Caco-2 (cell line): ENCODE measurements at regions not wholly inside any gene's neighbourhood (a gene's known extent, or its start where the extent isn't known, plus 50 kb on each side); places are given as distances from the start of the nearest gene placed in this dataset.
A peak's percentile ranks its signal among the peaks of the same experiment; 100 is the strongest.

ENCODE experiments used
- BruUV-seq: library from RNA; stranded (reverse); fragments of 400-500 nt; replicated peaks from 2 replicates; lab custom pipeline; 2021; lab: Mats Ljungman, UMichigan
- CTCF ChIA-PET: fragments of 300-600 bp; sonication (Branson Sonifier 250); formaldehyde crosslinking; loops from one replicate; lab custom pipeline; 2022; ENCODE audit warnings: antibody characterized with exemption; lab: Charles Lee
- POLR2A ChIA-PET: fragments of 300-600 bp; sonication (Branson Sonifier 250); formaldehyde crosslinking; loops from one replicate; lab custom pipeline; 2022; ENCODE audit warnings: antibody characterized with exemption; lab: Charles Lee
- DNase-seq, 2 experiments: peaks; one replicate each; pipeline versions ENCODE4 v3.0.0 to v3.0.0-alpha.2; 2020 to 2022
- H3K27me3 ChIP-seq: replicated peaks from 2 replicates; pipeline ENCODE4 v1.6.0; 2011; ENCODE audit warnings: low read length; ENCODE audit not compliant: control insufficient read depth, insufficient read depth
- H3K36me3 ChIP-seq: 2 replicates; pipeline ENCODE4 v1.5.1; 2011; ENCODE audit warnings: low read length; ENCODE audit not compliant: control insufficient read depth, insufficient read depth
- H3K4me1 ChIP-seq: fragments of 250-450 bp; sonication (Bioruptor Pico); 2 replicates; pipeline ENCODE4 v1.5.1; 2020; ENCODE audit warnings: mild to moderate bottlenecking
- H3K4me3 ChIP-seq: 2 replicates; pipeline ENCODE4 v1.5.1; 2011; ENCODE audit warnings: low read depth, mild to moderate bottlenecking, control low read depth, low read length
- H3K9me3 ChIP-seq: fragments of 250-450 bp; sonication (Bioruptor Pico); 2 replicates; pipeline ENCODE4 v1.5.1; 2020; ENCODE audit warnings: mild to moderate bottlenecking, moderate library complexity
- H3K27ac Mint-ChIP-seq: one replicate; pipeline ENCODE4 v1.8.0; 2022; ENCODE audit warnings: mixed read lengths; ENCODE audit not compliant: unreplicated experiment
- H3K27me3 Mint-ChIP-seq: one replicate; pipeline ENCODE4 v1.8.0; 2022; ENCODE audit warnings: mixed read lengths; ENCODE audit not compliant: insufficient read depth, unreplicated experiment
- H3K36me3 Mint-ChIP-seq: one replicate; pipeline ENCODE4 v1.8.0; 2022; ENCODE audit warnings: mild to moderate bottlenecking, mixed read lengths; ENCODE audit not compliant: insufficient read depth, unreplicated experiment
- H3K4me1 Mint-ChIP-seq: one replicate; pipeline ENCODE4 v1.8.0; 2022; ENCODE audit warnings: low read depth, mixed read lengths; ENCODE audit not compliant: unreplicated experiment
- H3K4me3 Mint-ChIP-seq: one replicate; pipeline ENCODE4 v1.8.0; 2022; ENCODE audit warnings: mild to moderate bottlenecking, moderate library complexity, mixed read lengths; ENCODE audit not compliant: unreplicated experiment
- H3K9me3 Mint-ChIP-seq: one replicate; pipeline ENCODE4 v1.8.0; 2022; ENCODE audit warnings: mixed read lengths; ENCODE audit not compliant: unreplicated experiment
- intact Hi-C: fragments of 100-400 bp; cut with micrococcal nuclease; formaldehyde crosslinking; loops from one replicate; pipeline ENCODE4 v1.10.0; 2022; ENCODE audit not compliant: unreplicated experiment
- TF ChIP-seq, protein P1 (sequence below), 2 experiments: fragments of 200-600 bp in 1 of 2; IDR thresholded peaks; 1 replicate in 1 of 2; 2 replicates in 1 of 2; pipeline versions ENCODE4 v1.5.1 to v1.8.0; 2011 to 2022; ENCODE audit warnings: antibody characterized with exemption in 1 of 2, control low read depth in 1 of 2, inconsistent platforms in 1 of 2, low read depth in 1 of 2, low read length in 1 of 2, mild to moderate bottlenecking in 1 of 2, moderate library complexity in 1 of 2; ENCODE audit not compliant: insufficient read depth in 1 of 2, severe bottlenecking in 1 of 2, unreplicated experiment in 1 of 2

DNA sequence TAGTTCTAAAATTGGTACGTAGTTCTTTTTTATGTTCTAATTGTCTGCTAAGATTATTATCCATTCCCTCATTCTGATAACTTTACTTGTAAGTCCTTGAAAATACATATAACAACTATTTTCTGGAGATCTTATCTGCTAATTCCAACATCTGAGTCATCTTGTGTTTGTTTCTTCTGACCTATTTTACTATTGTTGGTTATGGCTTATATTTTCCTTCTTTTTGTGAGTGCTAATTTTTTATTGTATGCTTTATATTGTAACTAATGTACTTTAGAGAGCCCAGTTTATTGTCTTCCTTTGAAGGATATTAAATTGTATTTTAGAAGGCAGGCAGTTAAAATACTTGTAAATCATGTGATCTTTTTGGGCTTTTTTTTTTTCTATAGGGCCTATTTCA lies 149.3 kb upstream of the LRFN5 start:
- intact Hi-C loops = no loop called here
- H3K27me3 ChIP-seq = no peaks in the 10 kb centered on the region
- POLR2A ChIA-PET = no interaction called here
- no peak overlapping the region for H3K4me3 ChIP-seq
- no peaks in the 10 kb centered on the region for H3K36me3 Mint-ChIP-seq
- no peaks in the 10 kb centered on the region for H3K4me1 ChIP-seq
- peaks cover 3% of the 10 kb centered on the region; the same call in 1 of the 2 replicates for H3K9me3 ChIP-seq
- H3K4me3 Mint-ChIP-seq = no peak overlapping the region
- H3K27ac Mint-ChIP-seq = no peak overlapping the region
- H3K4me1 Mint-ChIP-seq = no peaks in the 10 kb centered on the region
- CTCF ChIA-PET = no interaction called here
- H3K36me3 ChIP-seq = no peaks in the 10 kb centered on the region
- TF ChIP-seq, protein P1, sequence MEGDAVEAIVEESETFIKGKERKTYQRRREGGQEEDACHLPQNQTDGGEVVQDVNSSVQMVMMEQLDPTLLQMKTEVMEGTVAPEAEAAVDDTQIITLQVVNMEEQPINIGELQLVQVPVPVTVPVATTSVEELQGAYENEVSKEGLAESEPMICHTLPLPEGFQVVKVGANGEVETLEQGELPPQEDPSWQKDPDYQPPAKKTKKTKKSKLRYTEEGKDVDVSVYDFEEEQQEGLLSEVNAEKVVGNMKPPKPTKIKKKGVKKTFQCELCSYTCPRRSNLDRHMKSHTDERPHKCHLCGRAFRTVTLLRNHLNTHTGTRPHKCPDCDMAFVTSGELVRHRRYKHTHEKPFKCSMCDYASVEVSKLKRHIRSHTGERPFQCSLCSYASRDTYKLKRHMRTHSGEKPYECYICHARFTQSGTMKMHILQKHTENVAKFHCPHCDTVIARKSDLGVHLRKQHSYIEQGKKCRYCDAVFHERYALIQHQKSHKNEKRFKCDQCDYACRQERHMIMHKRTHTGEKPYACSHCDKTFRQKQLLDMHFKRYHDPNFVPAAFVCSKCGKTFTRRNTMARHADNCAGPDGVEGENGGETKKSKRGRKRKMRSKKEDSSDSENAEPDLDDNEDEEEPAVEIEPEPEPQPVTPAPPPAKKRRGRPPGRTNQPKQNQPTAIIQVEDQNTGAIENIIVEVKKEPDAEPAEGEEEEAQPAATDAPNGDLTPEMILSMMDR (IDR thresholded peaks at IDR 0.05; ENCODE audit: insufficient read depth in 1 of 2, low read depth in 1 of 2, low read length in 1 of 2, severe bottlenecking in 1 of 2, unreplicated experiment in 1 of 2) = no peak
- DNase-seq = no peak
- H3K9me3 Mint-ChIP-seq = no peaks in the 10 kb centered on the region
- H3K27me3 Mint-ChIP-seq = no peaks in the 10 kb centered on the region
- BruUV-seq = no TSS peak

DNA sequence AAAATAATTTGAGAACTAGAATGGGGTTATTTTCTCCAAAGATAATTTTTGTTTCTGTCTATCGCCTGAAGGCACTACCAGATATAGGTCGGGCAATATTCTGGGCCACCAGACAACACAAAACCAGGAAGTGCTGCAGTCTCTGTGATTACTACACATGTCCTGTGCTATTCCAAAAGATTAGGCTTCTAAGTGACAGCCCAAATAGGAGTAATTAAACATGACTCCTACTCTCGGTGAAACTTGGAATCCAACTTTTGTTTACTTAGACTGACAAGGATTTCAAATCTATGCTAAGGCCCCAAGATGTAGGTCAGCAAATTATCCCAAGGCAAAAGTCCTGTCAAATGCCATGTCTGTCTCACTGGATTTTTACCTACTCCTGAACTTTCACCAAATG lies 157.6 kb upstream of the LRFN5 start:
- peak in 1 of 2 experiments; percentile 28 for DNase-seq
- H3K9me3 Mint-ChIP-seq = no peaks in the 10 kb centered on the region
- POLR2A ChIA-PET = no interaction called here
- no peaks in the 10 kb centered on the region for H3K4me1 Mint-ChIP-seq
- peaks cover 9% of the 10 kb centered on the region for H3K4me1 ChIP-seq
- intact Hi-C loops = no loop called here
- TF ChIP-seq, protein P1 (IDR thresholded peaks at IDR 0.05; ENCODE audit: insufficient read depth in 1 of 2, low read depth in 1 of 2, low read length in 1 of 2, severe bottlenecking in 1 of 2, unreplicated experiment in 1 of 2) = no peak
- H3K9me3 ChIP-seq = no peaks in the 10 kb centered on the region
- H3K27me3 ChIP-seq = no peaks in the 10 kb centered on the region
- no peak overlapping the region for H3K4me3 ChIP-seq
- CTCF ChIA-PET = no interaction called here
- BruUV-seq = no TSS peak
- H3K36me3 Mint-ChIP-seq = no peaks in the 10 kb centered on the region
- no peaks in the 10 kb centered on the region for H3K36me3 ChIP-seq
- no peak overlapping the region for H3K4me3 Mint-ChIP-seq
- no peak overlapping the region for H3K27ac Mint-ChIP-seq
- H3K27me3 Mint-ChIP-seq = no peaks in the 10 kb centered on the region

DNA sequence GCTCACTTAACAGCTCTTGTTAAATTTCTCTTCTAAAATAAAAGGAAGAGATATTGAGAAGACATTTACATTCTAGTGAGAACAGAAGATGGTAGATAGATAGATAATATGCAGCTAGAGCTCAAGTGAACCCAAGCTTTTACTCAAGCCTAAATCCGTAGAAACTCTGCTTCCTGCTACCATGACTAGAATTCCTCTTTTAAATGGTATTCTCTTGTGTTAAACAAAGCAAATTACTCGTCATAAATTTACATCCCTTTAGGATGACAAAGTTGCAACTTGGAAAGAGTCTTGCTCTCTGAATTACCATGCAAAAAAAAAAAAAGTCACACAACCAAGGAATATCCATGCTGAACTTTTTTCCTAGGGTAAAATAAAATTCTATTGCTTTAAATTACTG lies 160.7 kb upstream of the LRFN5 start:
- ChIA-PET POLR2A (no interaction called here), CTCF (no interaction called here)
- Histone ChIP-seq H3K36me3 (no peaks in the 10 kb centered on the region), H3K9me3 (no peaks in the 10 kb centered on the region), H3K4me1 (peaks cover 9% of the 10 kb centered on the region), H3K4me3 (no peak overlapping the region), H3K27me3 (no peaks in the 10 kb centered on the region)
- Mint-ChIP-seq H3K4me1 (no peaks in the 10 kb centered on the region), H3K36me3 (no peaks in the 10 kb centered on the region), H3K4me3 (no peak overlapping the region), H3K27me3 (no peaks in the 10 kb centered on the region), H3K9me3 (no peaks in the 10 kb centered on the region), H3K27ac (no peak overlapping the region)
- TF ChIP-seq, protein P1 (IDR thresholded peaks at IDR 0.05; ENCODE audit: insufficient read depth in 1 of 2, low read depth in 1 of 2, low read length in 1 of 2, severe bottlenecking in 1 of 2, unreplicated experiment in 1 of 2) = no peak
- DNase-seq = no peak
- intact Hi-C loops = no loop called here
- no TSS peak for BruUV-seq
